ENCODE measurements at regions not wholly inside any gene's neighbourhood (a gene's known extent, or its start where the extent isn't known, plus 50 kb on each side); places are given as distances from the start of the nearest gene placed in this dataset.

GRCh38 chr2:81290846-81291245 is 986.3 kb upstream of the LRRTM1 start:
- no peak for TF ChIP-seq EZH2 (IDR thresholded peaks at IDR 0.05; ENCODE audit: borderline replicate concordance, low read depth, low read length, poor library complexity, severe bottlenecking)
- TF ChIP-seq, protein P1, sequence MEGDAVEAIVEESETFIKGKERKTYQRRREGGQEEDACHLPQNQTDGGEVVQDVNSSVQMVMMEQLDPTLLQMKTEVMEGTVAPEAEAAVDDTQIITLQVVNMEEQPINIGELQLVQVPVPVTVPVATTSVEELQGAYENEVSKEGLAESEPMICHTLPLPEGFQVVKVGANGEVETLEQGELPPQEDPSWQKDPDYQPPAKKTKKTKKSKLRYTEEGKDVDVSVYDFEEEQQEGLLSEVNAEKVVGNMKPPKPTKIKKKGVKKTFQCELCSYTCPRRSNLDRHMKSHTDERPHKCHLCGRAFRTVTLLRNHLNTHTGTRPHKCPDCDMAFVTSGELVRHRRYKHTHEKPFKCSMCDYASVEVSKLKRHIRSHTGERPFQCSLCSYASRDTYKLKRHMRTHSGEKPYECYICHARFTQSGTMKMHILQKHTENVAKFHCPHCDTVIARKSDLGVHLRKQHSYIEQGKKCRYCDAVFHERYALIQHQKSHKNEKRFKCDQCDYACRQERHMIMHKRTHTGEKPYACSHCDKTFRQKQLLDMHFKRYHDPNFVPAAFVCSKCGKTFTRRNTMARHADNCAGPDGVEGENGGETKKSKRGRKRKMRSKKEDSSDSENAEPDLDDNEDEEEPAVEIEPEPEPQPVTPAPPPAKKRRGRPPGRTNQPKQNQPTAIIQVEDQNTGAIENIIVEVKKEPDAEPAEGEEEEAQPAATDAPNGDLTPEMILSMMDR (conservative IDR thresholded peaks at IDR 0.05; ENCODE audit: low read depth, low read length): no peak

Data from A673 (cell line).